ENCODE measurements at regions not wholly inside any gene's neighbourhood (a gene's known extent, or its start where the extent isn't known, plus 50 kb on each side); places are given as distances from the start of the nearest gene placed in this dataset.

DNA sequence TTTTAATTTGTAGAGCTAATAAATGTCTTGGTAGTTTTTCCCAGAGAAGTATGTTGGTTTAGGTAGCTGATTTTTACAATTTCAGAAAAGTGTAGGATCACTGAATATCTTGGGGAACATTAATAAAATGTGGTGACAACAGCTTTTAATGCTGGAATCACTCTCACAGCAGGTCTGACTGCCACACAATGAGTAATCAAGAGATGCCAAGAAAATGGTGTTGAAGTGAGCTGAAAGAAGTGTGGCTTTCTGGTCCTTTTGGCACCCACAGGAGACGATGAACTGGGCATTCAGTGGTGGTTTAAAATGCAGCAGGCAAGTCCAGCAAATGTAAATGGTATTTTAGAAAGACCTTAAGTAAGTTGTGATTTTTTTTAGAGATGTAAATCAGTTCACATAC lies 175.8 kb downstream of the CBLN2 start:
- no peak for DNase-seq (ENCODE audit: low read depth in 2 of 3, low spot score in 1 of 3)

DNA sequence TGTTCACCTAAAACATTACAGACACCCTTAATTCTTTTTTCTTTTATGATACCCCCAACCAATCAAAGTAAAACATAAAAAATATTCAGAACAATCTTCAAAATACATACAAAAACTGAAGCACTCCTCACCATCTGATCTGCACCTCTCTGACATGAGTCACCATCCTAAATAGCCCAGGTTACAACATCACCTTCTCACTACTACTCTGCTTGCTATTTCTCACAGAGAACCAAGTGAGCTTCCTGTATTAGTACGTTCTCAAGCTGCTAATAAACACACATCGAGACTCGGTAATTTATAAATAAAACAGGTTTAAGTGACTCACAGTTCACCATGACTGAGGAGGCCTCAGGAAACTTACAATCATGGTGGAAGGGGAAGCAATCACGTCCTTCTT lies 183.5 kb downstream of the CBLN2 start:
- no peak for DNase-seq (ENCODE audit: low read depth in 2 of 3, low spot score in 1 of 3)

DNA sequence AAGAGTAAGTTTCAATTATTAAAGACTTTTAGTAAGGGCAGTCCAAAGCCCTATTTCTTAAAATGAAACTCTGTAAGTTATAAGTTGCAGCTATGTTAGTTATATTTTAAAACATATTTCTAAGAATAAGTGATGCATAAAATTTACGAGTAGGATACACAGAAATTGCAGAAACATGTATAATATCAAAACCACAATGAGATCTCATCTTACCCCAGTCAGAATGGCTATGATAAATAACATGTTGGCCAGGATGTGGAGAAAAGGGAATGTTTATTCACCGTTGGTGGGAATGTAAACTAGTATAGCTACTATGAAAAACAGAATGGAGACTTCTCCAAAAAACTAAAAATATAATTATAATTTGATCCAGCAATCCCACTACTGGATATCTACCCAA lies 201.2 kb downstream of the CBLN2 start:
- DNase-seq (ENCODE audit: low read depth in 2 of 3, low spot score in 1 of 3): no peak

DNA sequence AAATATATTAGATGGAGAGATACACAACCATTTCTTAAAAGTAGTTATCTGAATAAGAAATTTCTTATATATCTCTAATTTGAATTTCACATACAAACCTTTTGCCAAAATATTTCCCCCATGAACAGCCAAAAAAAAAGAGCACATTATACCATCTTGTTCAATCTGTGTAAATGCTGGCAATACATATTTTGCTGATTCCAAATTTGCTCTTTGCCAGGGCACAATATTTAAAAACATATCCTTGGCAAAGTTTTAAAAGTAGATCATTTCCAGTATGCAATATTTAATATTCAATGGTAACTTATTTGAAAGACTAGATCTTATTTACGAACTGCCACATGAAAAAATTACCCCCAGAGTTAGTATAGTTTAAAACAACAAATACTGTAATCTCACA lies 204.2 kb downstream of the CBLN2 start:
- DNase-seq (ENCODE audit: low read depth in 2 of 3, low spot score in 1 of 3): no peak

DNA sequence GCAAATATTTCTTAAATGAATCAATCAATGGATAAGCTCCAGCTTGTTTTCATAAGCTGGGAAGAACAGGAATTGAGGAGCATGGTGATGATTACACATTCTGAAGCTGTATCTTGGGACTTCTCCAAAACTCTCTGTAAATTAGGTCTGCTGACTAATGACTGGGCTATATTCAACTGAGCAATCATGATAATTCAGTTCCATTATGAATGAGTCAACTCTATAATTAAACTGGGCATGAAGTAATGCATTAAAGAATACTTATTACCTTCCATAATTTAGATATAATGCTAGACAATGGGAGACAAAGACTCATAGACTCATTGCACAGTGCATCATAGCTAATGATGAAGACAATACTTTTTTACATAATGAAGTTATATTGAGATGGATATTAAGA lies 207.4 kb downstream of the CBLN2 start:
- DNase-seq (ENCODE audit: low read depth in 2 of 3, low spot score in 1 of 3): no peak

DNA sequence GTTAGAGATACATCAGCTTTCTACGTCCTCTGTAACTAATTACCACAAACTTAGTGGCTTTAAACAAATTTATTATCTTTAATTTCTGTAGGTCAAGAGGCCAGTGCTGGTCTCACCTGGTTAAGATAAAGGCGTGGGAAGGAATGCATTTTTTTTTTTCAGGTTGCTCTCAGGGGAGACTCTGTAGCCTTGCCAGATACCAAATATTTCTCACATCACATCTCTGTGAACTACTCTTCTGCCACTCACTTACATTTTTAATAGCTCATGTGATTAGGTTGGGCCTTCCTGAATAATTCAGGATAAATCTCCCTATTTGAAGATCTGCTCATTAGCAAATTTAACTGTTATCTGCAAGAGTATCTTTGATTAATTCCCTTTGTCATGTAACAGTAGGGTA lies 214.6 kb downstream of the CBLN2 start:
- DNase-seq (ENCODE audit: low read depth in 2 of 3, low spot score in 1 of 3): no peak

DNA sequence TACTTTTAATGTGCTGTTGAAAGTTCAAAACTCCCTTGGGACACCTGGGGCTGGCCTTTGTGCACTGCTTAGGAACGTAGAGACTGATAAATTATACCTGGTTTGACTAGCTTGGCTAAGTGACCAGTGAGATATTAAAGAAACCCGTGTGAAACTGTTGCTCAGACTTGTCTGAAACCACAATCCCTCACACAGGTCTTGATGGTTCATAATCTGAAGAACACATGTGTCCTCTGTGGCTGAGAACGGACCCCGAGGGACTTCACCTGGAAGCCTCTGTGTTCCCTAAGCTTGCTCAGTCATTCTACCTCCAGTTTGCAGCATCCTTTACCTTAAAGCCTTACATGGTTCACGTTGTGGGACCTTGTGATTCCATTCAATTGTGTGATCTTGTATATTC lies 218.8 kb downstream of the CBLN2 start:
- DNase-seq (ENCODE audit: low read depth in 2 of 3, low spot score in 1 of 3): no peak

DNA sequence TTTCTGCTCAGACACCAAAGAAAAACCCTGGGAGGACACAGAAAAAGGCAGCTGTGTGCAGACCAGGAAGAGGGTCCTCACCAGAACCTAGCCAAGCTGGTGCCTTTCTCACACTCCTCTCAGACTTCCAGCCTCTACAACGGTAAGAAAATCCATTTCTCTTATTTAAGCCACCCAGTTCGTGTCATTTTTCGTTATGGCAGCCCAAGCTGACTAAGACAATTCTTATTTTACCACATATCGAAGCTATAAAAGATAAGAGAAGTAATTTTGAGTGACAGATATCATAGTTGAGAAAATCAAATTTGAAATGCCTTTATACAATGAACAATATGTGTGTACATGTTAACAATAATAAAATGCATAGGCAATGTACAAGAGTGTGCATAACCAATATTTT lies 219.5 kb downstream of the CBLN2 start:
- DNase-seq (ENCODE audit: low read depth in 2 of 3, low spot score in 1 of 3): no peak

DNA sequence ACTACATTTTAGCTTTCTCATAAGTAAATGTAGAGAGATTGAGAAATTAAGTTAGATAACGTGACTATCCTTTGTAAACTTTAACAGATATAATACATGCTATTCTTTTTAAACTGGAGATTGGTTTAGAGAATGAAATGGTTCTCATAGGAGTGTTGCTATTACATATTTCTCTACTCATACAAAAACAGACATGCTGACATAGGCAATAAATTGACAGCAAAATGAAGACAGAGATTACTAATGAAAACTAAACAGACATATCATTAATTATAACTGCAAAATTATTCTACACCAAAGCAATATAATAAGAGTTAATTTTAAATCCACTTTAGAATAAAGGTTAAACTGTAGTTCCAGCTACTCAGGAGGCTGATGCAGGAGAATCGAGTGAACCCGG lies 227.6 kb downstream of the CBLN2 start:
- no peak for DNase-seq (ENCODE audit: low read depth in 2 of 3, low spot score in 1 of 3)

DNA sequence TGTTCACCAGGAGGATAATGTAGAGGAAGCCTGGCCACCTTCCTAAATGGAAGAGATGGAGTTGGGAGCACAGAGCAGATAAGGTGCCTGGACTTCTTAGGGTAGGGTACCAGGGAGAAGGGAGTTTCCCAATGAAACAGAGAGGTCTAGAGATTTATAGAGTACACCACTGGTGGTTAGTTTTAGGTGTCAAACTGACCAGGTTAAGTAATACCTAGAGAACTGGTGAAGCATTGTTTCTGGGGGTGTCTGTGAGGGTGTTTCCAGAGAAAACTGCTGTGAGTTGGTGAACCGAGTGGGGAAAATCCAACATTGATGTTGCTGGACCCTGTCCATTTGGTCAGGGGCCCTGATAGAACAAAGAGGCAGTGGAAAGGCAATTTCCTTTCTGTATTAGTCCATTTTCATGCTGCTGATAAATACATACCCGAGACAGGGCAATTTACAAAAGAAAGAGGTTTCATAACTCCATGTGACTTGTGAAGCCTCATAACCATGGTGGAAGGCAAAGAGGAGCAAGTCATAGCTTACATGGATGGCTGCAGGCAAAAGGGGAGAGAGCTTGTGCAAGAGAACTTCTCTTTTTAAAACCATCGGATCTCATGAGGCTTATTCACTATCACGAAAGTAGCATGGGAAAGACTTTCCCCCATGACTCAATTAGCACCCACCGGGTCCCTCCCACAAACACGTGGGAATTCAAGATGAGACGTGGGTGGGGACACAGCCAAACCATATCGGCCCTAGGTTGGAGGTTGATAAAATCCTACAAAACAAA lies 260.8 kb downstream of the CBLN2 start:
- DNase-seq (ENCODE audit: low read depth in 2 of 3, low spot score in 1 of 3): no peak

DNA sequence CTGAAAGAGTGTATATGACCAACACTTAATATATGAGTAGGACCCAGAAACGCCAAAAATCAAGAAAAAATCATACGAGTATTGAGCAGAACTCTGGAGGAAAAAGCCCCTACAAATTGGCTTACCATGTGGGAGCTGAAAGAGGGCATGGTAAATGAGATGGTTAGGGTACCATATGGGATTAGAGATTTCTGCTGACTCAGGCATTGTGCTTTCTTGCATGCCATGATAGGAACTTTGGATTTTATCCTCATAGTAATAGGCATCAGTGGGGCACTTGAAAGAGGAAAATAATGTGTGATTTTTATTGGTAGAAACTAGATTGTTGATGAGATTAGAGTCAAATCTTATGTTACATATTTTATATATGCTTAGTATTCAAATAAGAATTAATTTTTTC lies 271.1 kb downstream of the CBLN2 start:
- DNase-seq (ENCODE audit: low read depth in 2 of 3, low spot score in 1 of 3): no peak

DNA sequence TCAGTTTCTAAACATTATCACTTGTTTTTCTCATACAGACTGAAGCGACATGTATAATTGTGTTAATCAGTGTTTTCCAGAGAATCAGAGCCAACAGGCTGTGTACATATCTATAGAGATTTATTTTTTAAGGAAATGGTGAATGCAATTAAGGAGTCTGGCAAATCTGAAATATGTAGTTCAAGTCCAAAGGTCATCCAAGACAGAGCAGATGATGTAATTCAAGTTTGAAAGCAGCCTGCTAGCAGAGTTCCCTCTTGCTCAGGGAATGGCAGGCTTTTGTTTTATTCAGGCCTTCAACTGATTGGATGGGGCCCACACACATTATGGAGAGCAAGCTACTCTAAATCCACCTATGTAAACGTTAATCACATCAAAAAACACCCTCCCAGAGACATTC lies 282.6 kb downstream of the CBLN2 start:
- no peak for DNase-seq (ENCODE audit: low read depth in 2 of 3, low spot score in 1 of 3)

DNA sequence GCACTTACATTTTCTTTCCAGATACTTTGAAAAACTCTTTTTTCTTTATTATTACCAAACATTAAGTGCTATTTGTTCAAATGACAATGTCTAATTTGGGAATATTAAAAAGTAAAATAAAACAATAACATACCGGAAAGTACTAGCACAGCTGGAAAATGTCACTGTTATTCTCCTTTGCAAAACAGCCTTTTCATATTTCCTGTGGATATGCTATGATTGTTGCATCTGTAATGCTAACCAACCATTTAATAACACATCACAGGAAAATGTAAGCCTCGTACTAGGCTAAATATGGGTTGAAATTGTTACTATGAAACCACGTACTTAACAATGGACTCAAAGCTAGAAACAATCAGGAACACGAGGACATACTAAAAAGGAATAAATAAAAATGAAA lies 298.1 kb downstream of the CBLN2 start:
- DNase-seq (ENCODE audit: low read depth in 2 of 3, low spot score in 1 of 3): no peak

DNA sequence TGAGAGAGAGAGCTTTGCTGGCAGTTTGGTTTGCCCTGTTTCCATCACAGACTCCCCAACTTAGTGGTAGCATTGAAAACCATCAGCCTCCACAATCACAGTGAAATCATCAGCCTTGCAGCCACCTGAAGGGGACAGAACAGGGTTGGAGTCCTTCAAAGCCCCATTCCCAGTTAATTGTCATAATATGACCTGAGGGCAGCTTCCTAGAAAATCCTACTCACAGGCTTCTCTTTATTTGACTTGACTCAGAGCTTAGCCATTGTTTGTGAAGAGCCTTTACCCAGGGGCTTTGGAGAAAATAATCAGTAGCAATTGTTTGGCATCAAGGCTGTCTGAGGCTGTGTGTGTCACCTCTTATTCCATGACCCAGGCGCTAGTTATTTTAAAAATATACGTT lies 308.7 kb downstream of the CBLN2 start:
- no peak for DNase-seq (ENCODE audit: low read depth in 2 of 3, low spot score in 1 of 3)

DNA sequence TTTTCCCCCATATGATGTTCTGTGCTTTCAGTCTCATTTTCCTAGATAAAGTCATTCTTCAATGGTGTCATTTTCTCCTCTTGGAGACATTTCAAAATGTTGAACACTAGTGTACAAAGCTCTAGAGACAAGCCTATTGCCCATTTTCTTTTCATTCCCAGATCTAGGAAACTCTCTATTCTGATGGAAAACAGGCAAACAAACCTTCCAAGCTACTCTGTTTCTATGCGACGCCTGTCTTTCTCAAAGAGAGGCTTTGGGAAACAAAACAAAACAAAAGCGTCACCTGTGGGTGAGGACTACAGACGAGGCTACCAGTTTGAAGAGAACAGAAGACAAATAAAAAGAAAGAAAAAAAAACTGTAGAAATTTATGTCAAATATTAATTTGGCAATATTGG lies 311.0 kb downstream of the CBLN2 start:
- no peak for DNase-seq (ENCODE audit: low read depth in 2 of 3, low spot score in 1 of 3)

DNA sequence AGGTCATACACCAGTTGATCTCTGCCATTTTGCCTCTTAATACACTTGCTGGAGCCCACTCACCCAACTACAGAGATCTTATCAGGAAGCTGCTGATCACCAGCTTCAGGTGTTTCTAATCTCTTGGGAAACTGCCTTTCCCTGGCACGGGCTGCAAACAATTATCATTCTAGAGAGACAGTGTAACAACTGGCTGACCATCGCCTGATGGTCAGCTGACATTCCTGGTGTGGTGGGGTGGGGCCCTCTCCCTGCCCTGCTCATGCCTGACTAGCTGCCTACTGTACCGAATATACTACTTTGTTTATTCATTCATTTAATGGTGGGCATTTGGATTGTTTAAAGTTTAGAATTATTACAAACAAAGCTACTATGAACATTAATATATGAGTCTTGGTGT lies 311.5 kb downstream of the CBLN2 start:
- no peak for DNase-seq (ENCODE audit: low read depth in 2 of 3, low spot score in 1 of 3)

DNA sequence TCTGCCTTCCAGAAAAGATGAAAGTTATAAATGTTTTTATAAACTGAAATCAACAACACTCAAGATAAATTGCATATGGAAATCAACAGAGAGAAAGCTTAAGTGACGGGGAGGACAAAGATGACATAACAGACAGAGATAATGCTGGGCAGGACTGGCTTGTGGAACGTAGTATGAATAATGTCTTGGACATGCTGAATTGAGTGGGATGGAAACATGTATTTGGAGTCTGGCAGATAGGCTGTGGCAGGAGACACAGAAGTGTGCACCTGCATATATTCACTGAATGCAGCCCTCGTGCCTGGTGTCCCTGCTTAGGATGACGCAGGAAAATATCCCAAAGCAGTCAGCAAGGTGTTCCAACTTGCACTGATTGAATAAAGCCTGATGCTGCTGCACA lies 318.2 kb downstream of the CBLN2 start:
- DNase-seq (ENCODE audit: low read depth in 2 of 3, low spot score in 1 of 3): no peak

DNA sequence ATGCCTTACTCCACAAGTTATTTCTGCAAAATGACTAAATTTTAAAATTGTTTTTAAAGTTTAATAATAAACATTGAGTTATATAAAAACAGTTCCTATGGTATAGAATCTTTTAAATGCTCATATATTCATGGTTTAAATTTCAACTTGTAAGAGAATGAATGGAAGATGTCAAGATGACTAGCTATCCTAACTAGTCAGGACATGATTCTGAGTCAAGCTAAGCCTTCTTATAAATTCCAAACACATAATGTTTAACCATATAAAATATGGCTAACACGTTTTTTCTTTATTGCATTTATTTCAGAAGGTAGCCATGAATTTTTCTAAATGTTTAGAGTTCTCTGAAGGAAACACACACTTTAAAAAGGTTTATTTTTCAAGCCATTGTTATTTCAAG lies 320.4 kb downstream of the CBLN2 start:
- no peak for DNase-seq (ENCODE audit: low read depth in 2 of 3, low spot score in 1 of 3)

DNA sequence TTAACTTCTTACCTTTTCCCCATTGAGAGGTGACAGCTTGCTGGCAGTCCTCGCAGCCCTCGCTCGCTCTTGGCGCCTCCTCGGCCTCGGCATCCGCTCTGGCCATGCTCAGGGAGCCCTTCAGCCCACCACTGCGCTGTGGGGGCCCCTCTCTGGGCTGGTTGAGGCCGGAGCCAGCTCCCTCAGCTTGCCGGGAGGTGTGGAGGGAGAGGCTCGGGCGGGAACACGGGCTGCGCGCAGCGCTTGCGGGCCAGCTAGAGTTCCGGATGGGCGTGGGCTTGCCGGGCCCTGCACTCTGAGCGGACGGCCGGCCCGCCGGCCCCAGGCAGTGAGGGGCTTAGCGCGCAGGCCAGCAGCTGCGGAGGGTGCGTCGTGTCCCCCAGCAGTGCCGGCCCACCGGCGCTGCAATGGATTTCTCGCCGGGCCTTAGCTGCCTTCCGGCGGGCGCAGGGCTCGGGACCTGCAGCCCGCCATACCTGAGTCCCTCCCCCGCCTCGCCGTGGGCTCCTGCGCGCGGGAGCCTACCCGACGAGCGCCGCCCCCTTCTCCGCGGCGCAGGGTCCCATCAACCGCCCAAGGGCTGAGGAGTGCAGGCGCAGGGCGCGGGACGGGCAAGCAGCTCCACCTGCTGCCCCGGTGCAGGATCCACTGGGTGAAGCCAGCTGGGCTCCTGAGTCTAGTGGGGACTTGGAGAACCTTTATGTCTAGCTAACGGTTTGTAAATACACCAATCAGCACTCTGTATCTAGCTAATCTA lies 335.0 kb downstream of the CBLN2 start:
- DNase-seq (ENCODE audit: low read depth in 2 of 3, low spot score in 1 of 3): no peak

DNA sequence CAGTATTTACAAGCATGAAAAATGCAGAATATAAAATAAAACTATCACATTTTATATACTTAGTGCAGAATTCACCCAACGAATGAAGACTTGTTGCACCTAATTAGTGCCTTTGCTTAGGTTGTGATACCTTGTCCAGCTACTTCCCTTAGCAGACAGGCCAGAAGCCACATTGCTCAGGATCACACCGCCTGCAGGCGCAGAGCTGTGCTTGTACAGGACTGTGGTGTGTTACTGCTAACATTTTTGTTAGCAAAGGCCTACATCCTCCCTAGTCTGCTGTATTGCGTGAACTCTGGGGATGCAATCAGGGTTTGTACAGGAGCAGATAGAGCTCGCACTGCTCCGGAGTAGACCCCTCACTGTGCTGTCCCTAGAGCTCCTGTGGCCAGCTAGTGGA lies 336.9 kb downstream of the CBLN2 start:
- no peak for DNase-seq (ENCODE audit: low read depth in 2 of 3, low spot score in 1 of 3)

DNA sequence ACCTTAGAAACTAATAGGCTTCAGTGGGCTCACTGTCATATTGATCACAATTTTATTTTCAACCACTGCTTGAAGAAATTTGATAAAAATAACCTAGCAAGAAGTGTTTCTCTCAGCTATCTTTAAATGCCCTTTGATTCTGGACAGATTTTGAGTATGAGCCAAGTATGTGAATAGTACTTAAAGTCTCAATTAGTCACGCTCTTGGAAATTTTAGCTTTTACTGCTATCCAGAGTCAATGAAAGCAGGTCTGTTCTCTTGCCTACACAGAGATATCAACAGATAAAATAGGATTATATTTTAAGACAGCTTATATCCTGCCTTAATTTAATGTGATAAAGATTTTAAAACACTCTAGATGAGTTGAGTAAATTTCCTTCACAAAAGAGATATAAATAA lies 337.3 kb downstream of the CBLN2 start:
- DNase-seq (ENCODE audit: low read depth in 2 of 3, low spot score in 1 of 3): no peak

DNA sequence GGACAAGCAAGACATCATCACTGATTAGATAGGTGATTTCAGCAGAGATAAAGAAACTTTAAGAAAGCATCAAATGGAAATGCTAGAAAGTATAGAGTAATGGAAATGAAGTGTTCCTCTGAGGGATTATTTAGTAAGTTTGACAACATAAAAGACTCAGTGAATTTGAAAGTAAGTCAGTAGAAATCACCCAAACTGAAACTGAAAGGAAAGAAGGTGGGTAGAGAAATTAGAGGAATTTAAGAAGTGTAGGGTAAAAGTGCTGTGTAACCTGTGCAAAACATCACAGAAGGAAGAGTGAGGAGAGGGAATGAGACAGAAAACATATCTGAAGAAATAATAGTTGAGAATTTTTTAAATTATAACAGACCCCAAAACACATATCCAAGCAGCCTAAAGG lies 343.1 kb downstream of the CBLN2 start:
- DNase-seq (ENCODE audit: low read depth in 2 of 3, low spot score in 1 of 3): no peak

DNA sequence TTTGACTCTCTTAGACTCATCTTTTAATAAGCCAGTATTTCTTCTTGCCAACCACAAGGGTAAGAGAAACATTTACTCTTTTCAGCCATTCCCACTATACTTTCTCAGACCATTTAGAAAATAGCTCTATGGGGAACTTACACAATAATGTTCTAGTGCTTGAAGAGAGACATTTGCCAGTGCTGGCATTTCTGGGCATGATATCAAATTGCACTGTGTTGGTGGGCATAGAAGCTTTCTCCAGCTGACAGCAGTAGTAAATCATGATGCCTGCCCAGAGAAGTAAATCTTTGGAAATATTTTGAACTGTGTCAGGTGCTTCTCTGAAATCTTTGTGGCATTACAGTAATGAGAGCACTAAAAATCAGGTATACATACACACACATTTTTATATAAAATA lies 346.6 kb downstream of the CBLN2 start:
- DNase-seq (ENCODE audit: low read depth in 2 of 3, low spot score in 1 of 3): no peak
